ENCODE measurements at regions not wholly inside any gene's neighbourhood (a gene's known extent, or its start where the extent isn't known, plus 50 kb on each side); places are given as distances from the start of the nearest gene placed in this dataset.
"Not testable (repeated sequence)": the region's sequence is repeated elsewhere in the genome, so short reads cannot be mapped to it uniquely, and the experiment has no call there.

- DNase-seq (ENCODE audit: low read depth), result no peak
These were observed 649.8 kb upstream of the FSHR start for GRCh38 chr2:49804111-49804510.

- DNase-seq (ENCODE audit: low read depth), result no peak
These were observed 647.7 kb upstream of the FSHR start for GRCh38 chr2:49801898-49802450.

- no peak for DNase-seq (ENCODE audit: low read depth)
These were observed 644.3 kb upstream of the FSHR start for GRCh38 chr2:49798570-49798969.

GRCh38 chr2:49796266-49796665 lies 642.0 kb upstream of the FSHR start:
- no peak for DNase-seq (ENCODE audit: low read depth)

GRCh38 chr2:49794396-49794795 lies 640.1 kb upstream of the FSHR start:
- no peak for DNase-seq (ENCODE audit: low read depth)

GRCh38 chr2:49788300-49788699 lies 634.0 kb upstream of the FSHR start:
- DNase-seq (ENCODE audit: low read depth), result no peak

- no peak for DNase-seq (ENCODE audit: low read depth)
These were observed 626.6 kb upstream of the FSHR start for GRCh38 chr2:49780949-49781348.

- no peak for DNase-seq (ENCODE audit: low read depth)
These were observed 618.1 kb upstream of the FSHR start for GRCh38 chr2:49772299-49772970.

GRCh38 chr2:49770919-49771318 lies 616.6 kb upstream of the FSHR start:
- DNase-seq (ENCODE audit: low read depth), result no peak

- DNase-seq (ENCODE audit: low read depth), result no peak
These were observed 613.0 kb upstream of the FSHR start for GRCh38 chr2:49767316-49767715.

- DNase-seq (ENCODE audit: low read depth), result no peak
These were observed 601.5 kb upstream of the FSHR start for GRCh38 chr2:49755777-49756176.

- DNase-seq (ENCODE audit: low read depth), result no peak
These were observed 600.1 kb upstream of the FSHR start for GRCh38 chr2:49754381-49754780.

GRCh38 chr2:49753344-49753985 lies 599.1 kb upstream of the FSHR start:
- no peak for DNase-seq (ENCODE audit: low read depth)

- DNase-seq (ENCODE audit: low read depth), result no peak
These were observed 583.3 kb upstream of the FSHR start for GRCh38 chr2:49737606-49738005.

- not testable (repeated sequence) for DNase-seq (ENCODE audit: low read depth)
These were observed 578.6 kb upstream of the FSHR start for GRCh38 chr2:49732924-49733323.

GRCh38 chr2:49719241-49719640 lies 564.9 kb upstream of the FSHR start:
- DNase-seq (ENCODE audit: low read depth), result no peak

GRCh38 chr2:49715597-49715996 lies 561.3 kb upstream of the FSHR start:
- DNase-seq (ENCODE audit: low read depth), result no peak

- DNase-seq (ENCODE audit: low read depth), result no peak
These were observed 560.1 kb upstream of the FSHR start for GRCh38 chr2:49714454-49714853.

GRCh38 chr2:49702740-49703139 lies 548.4 kb upstream of the FSHR start:
- no peak for DNase-seq (ENCODE audit: low read depth)

GRCh38 chr2:49693961-49694360 lies 539.6 kb upstream of the FSHR start:
- no peak for DNase-seq (ENCODE audit: low read depth)

GRCh38 chr2:49692022-49692421 lies 537.7 kb upstream of the FSHR start:
- DNase-seq (ENCODE audit: low read depth), result not testable (repeated sequence)

- no peak for DNase-seq (ENCODE audit: low read depth)
These were observed 533.6 kb upstream of the FSHR start for GRCh38 chr2:49687918-49688317.

GRCh38 chr2:49686897-49687442 lies 532.7 kb upstream of the FSHR start:
- DNase-seq (ENCODE audit: low read depth), result no peak
